Chondrocyte (in vitro differentiated cells): ENCODE measurements at regions not wholly inside any gene's neighbourhood (a gene's known extent, or its start where the extent isn't known, plus 50 kb on each side); places are given as distances from the start of the nearest gene placed in this dataset.

Experiments
- DNase-seq: peaks from one replicate; pipeline ENCODE4 v3.0.0; 2021; ENCODE audit warnings: mixed read lengths, low spot score
- H3K27ac Mint-ChIP-seq: one replicate; pipeline ENCODE4 v1.8.0; 2021; ENCODE audit warnings: mild to moderate bottlenecking, moderate library complexity, mixed read lengths; ENCODE audit not compliant: unreplicated experiment
- H3K27me3 Mint-ChIP-seq: 2 replicates; pipeline ENCODE4 v1.8.0; 2021; ENCODE audit warnings: low read depth, mixed read lengths
- H3K36me3 Mint-ChIP-seq: 2 replicates; pipeline ENCODE4 v1.8.0; 2021; ENCODE audit warnings: low read depth, mixed read lengths
- H3K4me1 Mint-ChIP-seq: 2 replicates; pipeline ENCODE4 v1.8.0; 2021; ENCODE audit warnings: low read depth, mild to moderate bottlenecking, mixed read lengths
- H3K4me3 Mint-ChIP-seq: one replicate; pipeline ENCODE4 v1.8.0; 2021; ENCODE audit warnings: mild to moderate bottlenecking, moderate library complexity, mixed read lengths; ENCODE audit not compliant: unreplicated experiment
- H3K9me3 Mint-ChIP-seq: 2 replicates; pipeline ENCODE4 v1.8.0; 2021; ENCODE audit warnings: low read depth, mixed read lengths
- CTCF ChIP-seq: fragments of 200-600 bp; sonication (generic); IDR thresholded peaks from 2 replicates; pipeline ENCODE4 v1.5.0; 2021; ENCODE audit warnings: antibody characterized with exemption, mild to moderate bottlenecking, moderate library complexity

- TF ChIP-seq CTCF: no peak
- H3K27ac Mint-ChIP-seq: no peak overlapping the region
- H3K4me3 Mint-ChIP-seq: no peak overlapping the region
- no peaks in the 10 kb centered on the region for H3K36me3 Mint-ChIP-seq
- no peaks in the 10 kb centered on the region for H3K4me1 Mint-ChIP-seq
- DNase-seq: no peak
- H3K27me3 Mint-ChIP-seq: no peaks in the 10 kb centered on the region
- no peaks in the 10 kb centered on the region for H3K9me3 Mint-ChIP-seq
Observed at GRCh38 chr1:216926720-216927510, 203.7 kb upstream of the ESRRG start.

GRCh38 chr1:216925962-216926625 is 202.9 kb upstream of the ESRRG start:
- Mint-ChIP-seq H3K36me3 (no peaks in the 10 kb centered on the region), H3K9me3 (no peaks in the 10 kb centered on the region), H3K4me3 (no peak overlapping the region), H3K4me1 (no peaks in the 10 kb centered on the region), H3K27ac (no peak overlapping the region), H3K27me3 (peaks cover 4% of the 10 kb centered on the region)
- no peak for DNase-seq
- TF ChIP-seq CTCF: no peak

- Mint-ChIP-seq H3K27me3 (peaks cover 4% of the 10 kb centered on the region), H3K4me3 (no peak overlapping the region), H3K27ac (no peak overlapping the region), H3K4me1 (no peaks in the 10 kb centered on the region), H3K36me3 (no peaks in the 10 kb centered on the region), H3K9me3 (no peaks in the 10 kb centered on the region)
- no peak for DNase-seq
- no peak for TF ChIP-seq CTCF
Observed at GRCh38 chr1:216924732-216925131, 201.5 kb upstream of the ESRRG start.

GRCh38 chr1:216923601-216924000 is 200.4 kb upstream of the ESRRG start:
- no peak for DNase-seq
- Mint-ChIP-seq H3K36me3 (no peaks in the 10 kb centered on the region), H3K27ac (no peak overlapping the region), H3K9me3 (no peaks in the 10 kb centered on the region), H3K4me3 (no peak overlapping the region), H3K4me1 (no peaks in the 10 kb centered on the region), H3K27me3 (peaks cover 4% of the 10 kb centered on the region)
- no peak for TF ChIP-seq CTCF

- no peaks in the 10 kb centered on the region for H3K36me3 Mint-ChIP-seq
- H3K4me3 Mint-ChIP-seq: no peak overlapping the region
- no peaks in the 10 kb centered on the region for H3K4me1 Mint-ChIP-seq
- H3K9me3 Mint-ChIP-seq: no peaks in the 10 kb centered on the region
- no peak overlapping the region for H3K27ac Mint-ChIP-seq
- no peak for DNase-seq
- peaks cover 4% of the 10 kb centered on the region for H3K27me3 Mint-ChIP-seq
- TF ChIP-seq CTCF: no peak
Observed at GRCh38 chr1:216922406-216922805, 199.2 kb upstream of the ESRRG start.
